Peyer's patch (tissue), 4 donors: ENCODE measurements at regions not wholly inside any gene's neighbourhood (a gene's known extent, or its start where the extent isn't known, plus 50 kb on each side); places are given as distances from the start of the nearest gene placed in this dataset.

Experiments
- DNase-seq, 3 donors: peaks; one replicate each; pipeline ENCODE4 v3.0.0-alpha.2; 2017 to 2019
- H3K27ac ChIP-seq, 4 donors: fragments of 200-600 bp; sonication (generic); one replicate each; pipeline ENCODE4 v1.5.1; 2016 to 2019
- H3K27me3 ChIP-seq, 2 donors: fragments of 200-600 bp; sonication (generic); one replicate each; pipeline ENCODE4 v1.5.1; 2019
- H3K36me3 ChIP-seq, 3 donors: fragments of 200-600 bp; sonication (generic); one replicate each; pipeline ENCODE4 v1.5.1; 2016 to 2019
- H3K4me1 ChIP-seq, 4 donors: fragments of 200-600 bp; sonication (generic); one replicate each; pipeline ENCODE4 v1.5.1; 2016 to 2019
- H3K4me3 ChIP-seq, 4 donors: fragments of 200-600 bp; sonication (generic); 1 replicate in 3 of 4; 2 replicates in 1 of 4; pipeline ENCODE4 v1.5.1; 2016 to 2019; ENCODE audit warnings: mild to moderate bottlenecking in 1 of 4
- H3K9me3 ChIP-seq, 4 donors: fragments of 200-600 bp; sonication (generic); one replicate each; pipeline ENCODE4 v1.5.1; 2016 to 2019; ENCODE audit warnings: mild to moderate bottlenecking in 1 of 4
- CTCF ChIP-seq, 6 experiments: fragments of 450-650 bp in 4 of 6; fragments of 200-600 bp in 2 of 6; sonication (generic) in 1 of 6; IDR thresholded peaks; one replicate each; pipeline ENCODE4 v1.5.1; 2017 to 2019; ENCODE audit warnings: antibody characterized with exemption in 6 of 6, mild to moderate bottlenecking in 3 of 6, moderate library complexity in 1 of 6
- POLR2A ChIP-seq, 2 donors: fragments of 450-650 bp; IDR thresholded peaks; one replicate each; pipeline ENCODE4 v1.5.1; 2017; ENCODE audit warnings: antibody characterized with exemption in 2 of 2, mild to moderate bottlenecking in 2 of 2, moderate library complexity in 2 of 2

GRCh38 chr15:61474796-61475195 lies 245.7 kb upstream of the RORA start:
- no peaks in the 10 kb centered on the region for H3K27me3 ChIP-seq
- no peaks in the 10 kb centered on the region for H3K9me3 ChIP-seq
- H3K36me3 ChIP-seq, result no peaks in the 10 kb centered on the region
- H3K27ac ChIP-seq, result no peak overlapping the region
- TF ChIP-seq POLR2A (IDR thresholded peaks at IDR 0.05) (no peak), CTCF (IDR thresholded peaks at IDR 0.05) (no peak)
- no peak for DNase-seq
- no peaks in the 10 kb centered on the region for H3K4me1 ChIP-seq
- H3K4me3 ChIP-seq, result no peak overlapping the region

- no peaks in the 10 kb centered on the region for H3K9me3 ChIP-seq
- H3K4me3 ChIP-seq, result no peak overlapping the region
- no peak for TF ChIP-seq POLR2A (IDR thresholded peaks at IDR 0.05)
- no peaks in the 10 kb centered on the region for H3K36me3 ChIP-seq
- no peaks in the 10 kb centered on the region for H3K4me1 ChIP-seq
- no peak overlapping the region for H3K27ac ChIP-seq
- no peaks in the 10 kb centered on the region for H3K27me3 ChIP-seq
- DNase-seq, result no peak
Observed at GRCh38 chr15:61467823-61468222, 238.7 kb upstream of the RORA start.

- H3K27me3 ChIP-seq, result no peaks in the 10 kb centered on the region
- no peak for DNase-seq
- no peaks in the 10 kb centered on the region for H3K36me3 ChIP-seq
- H3K4me3 ChIP-seq, result no peak overlapping the region
- H3K9me3 ChIP-seq, result no peaks in the 10 kb centered on the region
- H3K27ac ChIP-seq, result no peak overlapping the region
- TF ChIP-seq POLR2A (IDR thresholded peaks at IDR 0.05) (no peak), CTCF (IDR thresholded peaks at IDR 0.05) (no peak)
- no peaks in the 10 kb centered on the region for H3K4me1 ChIP-seq
Observed at GRCh38 chr15:61459785-61460707, 230.9 kb upstream of the RORA start.

- no peak for TF ChIP-seq POLR2A (IDR thresholded peaks at IDR 0.05)
- TF ChIP-seq CTCF (IDR thresholded peaks at IDR 0.05), result no peak
- no peaks in the 10 kb centered on the region for H3K4me1 ChIP-seq
- no peak for DNase-seq
- no peak overlapping the region for H3K27ac ChIP-seq
- H3K9me3 ChIP-seq, result no peaks in the 10 kb centered on the region
- H3K4me3 ChIP-seq, result no peak overlapping the region
- no peaks in the 10 kb centered on the region for H3K27me3 ChIP-seq
- H3K36me3 ChIP-seq, result no peaks in the 10 kb centered on the region
Observed at GRCh38 chr15:61457050-61457733, 228.1 kb upstream of the RORA start.

- H3K36me3 ChIP-seq, result no peaks in the 10 kb centered on the region
- no peak overlapping the region for H3K27ac ChIP-seq
- H3K27me3 ChIP-seq, result no peaks in the 10 kb centered on the region
- no peak overlapping the region for H3K4me3 ChIP-seq
- TF ChIP-seq CTCF (IDR thresholded peaks at IDR 0.05), result no peak
- no peak for TF ChIP-seq POLR2A (IDR thresholded peaks at IDR 0.05)
- no peak for DNase-seq
- H3K9me3 ChIP-seq, result no peaks in the 10 kb centered on the region
- H3K4me1 ChIP-seq, result no peaks in the 10 kb centered on the region
Observed at GRCh38 chr15:61449186-61449702, 220.1 kb upstream of the RORA start.

- no peak overlapping the region for H3K4me3 ChIP-seq
- H3K27me3 ChIP-seq, result no peaks in the 10 kb centered on the region
- no peak overlapping the region for H3K27ac ChIP-seq
- no peaks in the 10 kb centered on the region for H3K9me3 ChIP-seq
- no peak for DNase-seq
- H3K4me1 ChIP-seq, result no peaks in the 10 kb centered on the region
- H3K36me3 ChIP-seq, result no peaks in the 10 kb centered on the region
- no peak for TF ChIP-seq CTCF (IDR thresholded peaks at IDR 0.05)
- no peak for TF ChIP-seq POLR2A (IDR thresholded peaks at IDR 0.05)
Observed at GRCh38 chr15:61447981-61448380, 218.9 kb upstream of the RORA start.
